NK-92 treated with Interleukin-12 subunit alpha and Interleukin-12 subunit beta, amount 100 ng/mL, for 24 hours (cell line): ENCODE measurements at regions not wholly inside any gene's neighbourhood (a gene's known extent, or its start where the extent isn't known, plus 50 kb on each side); places are given as distances from the start of the nearest gene placed in this dataset.

Source experiments
- DNase-seq: peaks from one replicate; lab custom pipeline; 2025; lab: John Stamatoyannopoulos, UW

DNA sequence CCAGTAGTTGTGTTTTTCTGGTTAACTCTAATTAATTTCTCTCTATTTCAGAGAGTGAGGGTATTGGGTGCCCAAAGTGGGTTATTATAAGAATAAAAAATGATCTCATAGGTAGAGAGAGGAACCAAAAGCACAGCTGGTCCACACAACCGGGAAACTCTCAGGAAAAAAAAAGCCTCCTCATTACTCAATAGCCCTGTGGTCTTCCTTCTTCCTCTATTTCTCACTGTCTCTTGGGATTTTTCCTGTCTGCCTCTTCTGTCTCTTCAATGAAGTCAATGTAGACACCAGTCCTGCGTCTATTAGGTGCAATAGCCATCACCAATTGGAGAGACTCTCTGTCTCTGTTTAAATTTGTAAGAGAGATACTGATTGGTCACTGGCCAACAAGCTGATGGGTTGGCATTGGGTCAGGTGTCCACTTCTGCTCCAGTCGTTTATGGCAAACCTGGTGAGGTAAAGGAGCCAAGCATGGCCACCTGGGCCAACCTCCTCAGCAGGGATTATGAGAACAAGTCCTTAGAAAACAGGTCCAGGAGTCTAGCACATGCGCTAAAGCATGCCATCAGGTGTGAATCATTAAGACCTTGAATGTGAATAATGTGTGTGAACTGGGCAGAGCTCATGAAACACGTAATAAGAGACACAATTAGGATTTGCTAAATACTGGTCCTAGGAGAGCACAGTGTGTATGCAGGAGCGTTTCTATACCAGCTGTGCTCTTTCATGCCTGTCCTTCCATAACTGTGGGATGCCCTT is 443.0 kb upstream of the RUNX1 start:
- DNase-seq, result no peak

DNA sequence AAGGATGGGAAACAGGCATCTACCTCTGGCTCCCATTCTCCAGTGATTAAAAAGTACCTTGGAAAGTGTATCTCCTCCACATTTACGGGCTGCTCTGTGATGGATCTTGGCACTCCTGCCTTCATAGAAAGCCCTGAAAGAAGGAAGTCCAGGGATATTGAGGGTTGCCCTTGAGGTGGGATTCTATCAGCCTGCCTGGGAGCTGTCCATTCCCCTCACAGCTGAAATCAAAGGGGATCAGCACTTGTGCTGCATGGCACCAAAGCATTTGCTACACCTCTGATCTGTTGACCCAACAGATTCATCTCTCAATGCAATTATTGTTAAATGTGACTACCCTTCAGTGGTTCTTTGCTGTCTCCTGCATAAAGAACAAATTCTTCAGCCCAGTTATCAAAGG is 442.0 kb upstream of the RUNX1 start:
- no peak for DNase-seq

DNA sequence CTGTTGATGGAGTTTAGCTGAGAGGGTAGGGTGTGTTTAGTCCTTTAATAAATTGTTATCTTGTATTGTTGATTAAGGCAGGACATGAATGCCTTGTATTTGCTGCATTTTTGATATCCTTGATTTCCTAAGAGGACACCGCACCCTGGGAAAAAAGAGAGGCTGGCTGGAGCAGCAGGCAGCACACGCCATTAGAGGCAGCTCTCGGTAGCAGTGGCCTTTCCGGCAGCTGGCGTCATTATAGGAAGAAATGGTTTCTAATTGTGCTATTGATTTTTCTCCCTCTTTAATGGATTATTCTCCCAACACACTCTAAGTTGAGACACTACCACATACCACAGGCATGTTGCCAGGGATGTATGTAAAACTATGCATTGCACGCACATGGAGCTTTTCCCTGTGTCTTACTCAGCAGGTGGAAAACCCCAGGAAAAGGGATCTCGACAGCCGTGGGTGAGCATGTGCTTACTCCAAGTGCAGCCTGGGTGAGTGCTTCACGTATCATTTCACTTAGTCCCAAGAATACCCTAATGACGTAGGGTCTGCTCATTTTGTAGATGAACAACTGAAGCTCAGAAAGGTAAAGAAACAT is 440.4 kb upstream of the RUNX1 start:
- no peak for DNase-seq

DNA sequence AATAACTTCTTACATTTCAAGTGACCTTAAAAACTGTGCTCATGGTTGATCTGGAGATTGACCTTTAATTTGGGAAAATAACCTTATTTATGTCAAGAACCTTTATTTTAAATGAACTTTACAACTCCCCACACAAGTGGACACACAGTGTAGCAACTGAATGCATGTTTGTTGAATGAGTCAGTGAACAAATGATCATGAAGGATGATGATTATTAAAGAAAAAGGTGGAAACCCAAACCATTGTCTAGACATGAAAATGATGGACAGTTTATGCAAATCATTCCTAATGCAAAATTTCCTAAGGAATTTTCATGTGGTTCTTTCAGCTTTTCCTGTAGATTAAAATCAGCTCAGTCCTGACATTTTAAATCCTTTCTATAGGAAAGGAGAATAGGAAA is 439.8 kb upstream of the RUNX1 start:
- DNase-seq, result no peak

DNA sequence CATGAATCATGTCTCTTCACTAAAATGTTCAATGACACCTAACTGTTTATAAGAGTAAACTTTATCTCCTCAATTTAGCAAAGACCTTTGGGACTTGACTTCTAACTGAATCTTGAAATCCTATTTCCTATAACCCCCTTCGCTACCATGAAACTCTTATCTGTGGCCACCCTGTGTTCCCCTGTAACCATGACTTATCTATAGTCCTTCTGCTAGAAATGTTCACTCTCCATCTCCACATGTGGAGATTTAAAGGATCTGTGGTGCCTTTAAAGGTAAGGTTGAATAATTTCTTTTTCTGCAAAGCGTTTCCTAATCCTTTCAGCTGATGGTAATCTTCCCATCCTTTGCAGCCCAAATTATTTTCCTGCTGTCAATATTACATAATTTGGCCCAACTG is 436.3 kb upstream of the RUNX1 start:
- no peak for DNase-seq

DNA sequence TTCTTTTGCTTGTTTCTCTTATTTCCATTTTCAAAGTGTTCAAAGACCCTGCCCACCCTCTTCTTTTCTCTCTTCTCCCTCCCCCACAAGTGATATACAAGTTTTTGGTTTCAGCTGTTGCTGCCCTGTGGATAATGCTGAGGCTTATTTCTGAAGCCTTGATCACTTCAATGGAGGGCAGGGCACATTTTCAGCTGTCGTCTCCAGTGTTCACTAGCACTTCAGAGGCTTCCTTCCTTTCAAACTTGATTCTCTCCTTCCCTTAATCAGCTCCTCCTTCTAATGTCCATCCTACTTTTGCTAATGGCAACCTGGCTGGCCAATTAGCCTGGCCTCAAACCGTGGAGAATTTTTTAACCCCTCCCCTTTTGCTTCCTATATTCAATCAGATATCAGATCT is 435.7 kb upstream of the RUNX1 start:
- no peak for DNase-seq

DNA sequence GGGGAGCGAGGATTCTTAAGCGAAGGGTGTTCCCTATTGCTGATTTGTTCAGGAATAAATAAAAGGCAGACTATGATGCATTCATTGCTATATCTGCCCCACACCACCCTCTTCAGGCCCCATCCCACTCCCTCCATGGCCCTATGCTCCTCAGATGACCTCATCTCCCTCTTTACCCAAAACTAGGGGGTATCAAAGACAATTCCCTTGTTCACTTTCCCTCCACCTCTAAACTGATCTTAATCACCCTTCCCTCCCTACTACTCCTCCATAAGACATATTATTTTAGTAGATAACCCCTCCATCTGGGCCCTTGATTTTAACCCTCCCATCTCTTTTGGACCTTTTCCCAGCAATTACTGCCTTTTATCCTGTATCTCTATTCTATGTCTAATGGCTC is 434.9 kb upstream of the RUNX1 start:
- no peak for DNase-seq

DNA sequence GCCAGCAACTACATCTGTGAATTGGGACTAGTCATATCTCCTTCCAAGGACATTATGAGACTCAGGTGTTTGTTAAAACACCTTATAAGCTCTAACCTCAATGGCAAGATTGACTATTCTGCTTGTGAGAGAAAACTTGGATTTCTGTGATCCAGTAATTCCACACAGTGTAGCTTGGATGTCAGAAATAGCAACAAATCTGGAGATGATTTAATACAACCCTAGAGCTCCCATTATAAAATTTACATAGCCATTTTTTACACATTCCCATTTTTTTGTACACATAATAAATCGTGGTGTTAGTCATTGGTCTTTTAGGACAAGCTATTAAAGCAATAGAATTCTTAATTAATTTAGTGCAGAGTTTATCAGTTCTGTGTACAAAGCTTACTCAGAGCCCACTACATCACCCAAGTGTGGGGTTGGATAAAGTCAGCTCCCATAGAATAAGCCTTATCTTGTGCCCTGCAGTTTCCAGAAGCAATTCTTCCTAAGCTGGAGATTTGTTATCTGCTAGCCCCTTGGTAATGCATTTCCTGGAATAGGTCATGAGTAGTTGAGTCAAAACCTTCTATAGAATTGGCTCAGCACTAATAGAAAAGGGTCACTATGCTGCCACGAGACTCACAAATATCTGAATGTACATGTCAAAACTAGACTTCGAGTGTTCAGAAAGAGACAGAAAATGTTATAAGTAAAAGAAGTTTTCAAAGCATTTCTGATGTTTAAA is 434.0 kb upstream of the RUNX1 start:
- DNase-seq, result no peak

DNA sequence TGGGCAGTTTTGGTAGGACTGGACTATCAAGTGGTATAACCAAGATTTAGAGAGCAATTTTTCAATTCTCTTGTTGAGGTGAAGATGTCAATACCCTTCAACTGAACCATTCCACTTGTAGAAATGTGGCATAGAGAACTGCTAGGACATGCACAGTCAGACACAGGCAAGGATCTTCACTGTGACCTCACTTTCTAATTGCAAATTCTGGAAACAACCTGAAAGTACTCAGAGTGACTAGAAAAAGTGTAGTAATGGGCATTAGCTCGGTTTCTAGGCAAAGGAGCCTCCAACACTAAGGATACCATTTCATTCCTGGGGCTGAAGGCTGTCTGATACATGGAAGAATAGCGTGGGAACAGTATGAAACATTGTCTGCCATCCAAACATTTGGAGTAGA is 433.0 kb upstream of the RUNX1 start:
- no peak for DNase-seq

DNA sequence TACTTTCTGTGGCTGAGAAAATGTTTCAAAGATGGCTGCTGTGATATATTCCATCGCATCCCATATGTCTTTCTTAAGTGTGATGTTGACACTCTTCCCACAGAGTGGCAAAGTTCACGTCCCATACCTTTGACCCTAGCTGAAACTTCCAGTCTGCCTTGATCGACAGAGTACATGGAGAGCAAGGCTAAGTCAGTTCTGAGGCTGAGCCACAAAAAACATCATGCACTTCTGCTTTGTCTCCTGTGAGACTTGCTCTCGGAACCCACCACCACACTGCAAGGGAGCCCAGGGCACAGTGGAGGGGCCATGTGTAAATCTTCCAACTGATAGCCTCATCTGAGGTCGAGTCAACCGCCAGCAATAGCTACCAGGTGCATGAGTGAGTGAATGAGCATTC is 431.9 kb upstream of the RUNX1 start:
- DNase-seq, result no peak

DNA sequence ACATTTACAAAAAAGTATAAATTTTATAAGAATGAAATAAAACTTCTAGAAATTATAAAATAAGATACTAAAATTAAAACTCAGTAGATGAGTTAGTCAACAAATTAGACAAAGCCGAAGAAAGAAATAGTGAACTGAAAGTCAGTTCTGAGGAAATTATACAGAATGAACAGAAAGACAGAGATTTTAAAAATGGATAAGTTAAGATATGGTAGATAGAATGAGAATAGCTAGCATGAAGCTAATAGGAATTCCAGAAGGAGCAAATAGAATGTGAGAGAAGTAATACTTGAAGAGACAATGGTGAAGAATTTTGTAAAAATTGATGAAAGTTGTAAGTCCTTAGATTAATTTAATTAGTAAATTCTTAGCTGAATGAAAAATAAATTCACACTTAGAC is 430.4 kb upstream of the RUNX1 start:
- DNase-seq, result no peak

DNA sequence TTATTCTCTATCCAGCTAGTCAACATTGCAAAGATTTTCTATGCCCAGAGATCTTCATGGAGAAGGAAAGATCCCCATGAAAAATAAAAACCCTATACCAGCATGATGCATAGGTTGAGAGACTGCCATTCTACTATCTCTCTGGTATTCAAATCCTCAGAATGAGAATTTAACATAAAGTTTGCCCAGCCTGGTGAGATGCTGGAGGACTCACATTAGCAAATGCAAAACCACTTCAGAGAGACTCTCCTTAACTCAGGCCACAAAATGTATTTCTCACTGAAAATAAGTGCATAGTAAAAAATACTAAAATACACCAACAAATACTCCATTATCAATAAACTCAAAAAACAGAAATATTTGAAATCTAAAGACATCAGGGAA is 430.0 kb upstream of the RUNX1 start:
- DNase-seq, result no peak

DNA sequence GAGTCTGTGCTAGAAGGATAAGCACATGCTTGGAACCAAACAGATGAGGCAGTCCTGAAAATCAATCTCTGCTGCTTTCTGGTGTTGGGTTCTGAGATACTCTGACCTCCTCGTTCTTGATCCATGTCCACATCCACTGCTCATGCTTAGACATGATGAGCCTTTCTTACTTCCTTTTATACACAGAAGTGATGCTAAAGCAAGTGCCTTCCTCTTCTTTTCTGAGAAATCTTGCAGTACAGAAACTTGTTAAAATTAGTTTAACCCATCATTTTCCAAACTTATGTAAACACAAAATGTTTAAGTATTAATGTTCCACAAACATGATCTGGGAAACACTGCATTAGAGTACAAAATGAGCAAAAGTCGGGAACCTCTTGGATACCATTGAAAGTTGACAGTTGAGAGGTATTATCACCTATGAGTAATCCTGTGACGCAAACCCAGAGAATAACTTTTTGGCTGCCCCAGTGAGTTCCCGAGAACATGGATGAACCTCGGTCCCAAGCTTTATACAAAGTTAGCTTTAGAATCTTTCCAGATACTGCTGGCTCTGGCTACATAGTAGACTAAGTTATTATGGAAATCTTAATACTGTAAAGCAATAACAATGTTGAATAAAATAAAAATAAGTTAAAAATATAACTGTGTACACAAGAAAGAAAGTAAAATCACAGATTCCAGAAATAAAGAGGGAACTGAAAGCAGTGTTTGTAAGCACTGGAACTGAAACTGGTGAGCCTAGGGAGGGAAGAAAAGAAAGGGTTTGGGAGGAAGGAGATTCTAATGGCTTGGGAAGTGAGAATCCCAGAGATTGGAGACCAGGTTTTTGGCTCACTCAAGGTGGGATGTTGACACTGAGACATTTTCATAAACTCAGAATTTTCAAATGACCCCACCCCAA is 429.3 kb upstream of the RUNX1 start:
- no peak for DNase-seq

DNA sequence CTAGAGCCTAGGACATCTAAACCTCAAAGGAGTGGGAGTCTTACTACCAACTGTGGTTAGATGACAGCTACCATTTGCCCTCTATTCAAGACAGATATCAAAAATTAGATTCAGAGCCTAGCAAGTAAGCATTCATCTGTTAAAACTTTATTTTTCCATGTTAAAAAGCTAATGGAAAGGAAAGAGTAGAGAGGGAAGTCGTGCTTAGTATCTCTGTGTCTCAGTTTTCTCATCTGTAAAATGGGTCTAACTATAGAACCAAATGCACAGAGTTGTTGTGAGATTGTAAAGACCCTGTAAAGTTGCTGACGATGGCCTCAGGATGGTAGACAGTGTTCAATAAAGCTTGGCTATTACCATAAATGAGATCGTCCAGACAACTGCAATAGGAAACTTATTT is 428.5 kb upstream of the RUNX1 start:
- DNase-seq, result no peak

DNA sequence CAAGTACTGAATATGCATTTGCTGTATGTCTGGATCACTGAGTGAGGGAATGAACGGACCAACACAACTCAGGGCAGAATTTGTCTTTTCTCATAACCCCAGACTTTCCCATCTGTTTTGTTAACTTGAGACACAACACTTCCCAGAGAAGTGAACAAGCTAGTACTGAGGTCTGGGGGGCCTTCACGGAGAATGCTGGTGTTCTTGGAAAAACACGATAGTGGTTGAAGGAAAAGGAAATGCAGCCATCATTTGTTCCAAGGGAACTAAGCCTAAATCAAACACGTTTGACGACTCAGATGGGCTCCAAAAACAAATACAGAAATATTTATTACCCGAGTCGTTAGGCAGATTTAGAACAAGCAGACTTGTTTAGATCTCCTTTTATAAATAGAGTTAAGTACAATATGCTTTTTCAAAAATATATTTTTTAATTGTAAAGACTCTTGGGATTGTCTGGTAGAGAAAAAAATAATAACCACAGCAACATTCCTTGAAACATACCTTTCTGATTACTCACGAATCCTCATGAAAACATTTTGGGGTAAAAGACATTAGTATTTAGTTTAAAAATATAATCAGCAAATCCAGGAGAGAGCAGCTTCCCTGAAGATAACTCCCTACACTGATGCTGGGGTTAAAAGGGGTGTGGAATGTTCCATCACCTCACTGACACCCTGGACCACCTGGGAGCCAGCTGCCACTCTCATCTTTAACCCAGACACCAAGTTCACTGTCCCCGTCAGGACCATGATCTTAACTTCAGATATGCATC is 427.7 kb upstream of the RUNX1 start:
- no peak for DNase-seq

DNA sequence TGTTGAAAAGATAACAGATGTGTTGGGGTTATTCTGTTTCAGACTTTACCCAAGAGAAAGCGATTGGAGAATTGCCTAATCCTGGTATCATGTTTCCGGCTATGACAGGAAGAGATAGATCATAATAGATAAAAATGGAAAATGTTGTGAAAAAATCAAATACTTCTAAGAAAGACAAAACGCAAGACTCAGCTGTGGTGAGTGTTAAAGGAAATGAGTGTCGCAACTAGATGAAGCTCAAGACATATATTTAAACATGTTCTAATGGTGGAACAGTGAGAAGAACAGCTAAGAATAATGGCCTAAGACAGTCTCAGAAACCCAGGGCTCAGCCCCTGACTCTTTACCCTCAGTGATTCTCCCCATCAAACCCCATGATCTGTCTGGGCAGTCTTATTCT is 426.7 kb upstream of the RUNX1 start:
- DNase-seq, result no peak

DNA sequence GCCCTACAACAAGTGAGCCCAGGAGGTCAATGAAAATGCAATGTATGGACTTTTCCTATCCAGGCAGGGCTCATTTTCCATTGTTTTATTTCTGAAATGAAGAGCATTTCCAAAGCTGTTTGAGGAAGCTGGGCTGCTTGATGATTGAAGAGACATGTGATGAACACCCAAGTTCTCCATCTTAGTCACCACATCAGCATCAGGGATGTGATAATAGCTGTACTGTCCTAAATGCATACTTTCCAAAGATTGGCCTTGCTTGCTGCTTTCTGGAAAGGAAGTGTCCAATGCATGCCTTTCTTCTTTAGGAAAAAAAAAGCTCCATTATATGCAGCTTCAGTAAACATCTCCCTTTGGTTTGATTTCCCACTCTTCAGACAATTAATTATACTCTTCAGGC is 425.9 kb upstream of the RUNX1 start:
- no peak for DNase-seq

DNA sequence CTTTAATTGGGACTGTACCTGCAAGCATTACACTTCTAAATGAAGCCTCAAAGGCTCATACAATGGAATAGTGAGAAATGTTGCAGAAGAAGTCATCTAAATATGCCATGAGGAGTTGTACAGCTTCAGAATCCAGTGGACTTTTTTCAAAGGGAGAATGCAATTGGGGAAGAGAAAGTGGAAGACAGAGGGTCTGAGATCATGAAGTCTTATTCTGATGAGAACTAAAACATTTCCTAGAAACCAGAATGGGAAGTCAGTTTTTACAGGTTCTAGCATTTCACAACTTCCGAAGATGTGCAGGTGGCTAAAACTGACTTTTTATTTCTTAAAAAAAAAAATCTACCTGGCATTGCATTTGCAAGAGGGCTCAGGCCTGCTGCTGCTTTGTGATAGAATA is 424.4 kb upstream of the RUNX1 start:
- no peak for DNase-seq

DNA sequence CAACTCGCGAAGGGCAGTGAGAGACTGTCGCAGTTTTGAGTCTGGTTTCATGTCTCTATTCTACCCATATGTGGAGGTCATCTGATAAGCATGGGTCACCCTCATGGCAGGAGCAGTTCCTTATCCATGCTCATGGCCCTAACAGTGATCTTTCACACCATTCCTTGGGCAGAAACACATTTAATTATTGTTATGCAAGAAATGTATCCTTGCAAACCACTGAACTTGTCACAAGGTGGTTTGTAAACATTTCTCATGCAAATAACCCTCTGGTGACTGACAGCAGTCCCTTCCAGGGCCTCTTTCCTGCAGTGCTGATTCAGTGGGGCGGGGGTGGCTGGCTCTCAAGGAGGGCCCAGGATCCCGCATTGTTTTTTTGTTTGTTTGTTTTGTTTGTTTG is 421.4 kb upstream of the RUNX1 start:
- DNase-seq, result no peak

DNA sequence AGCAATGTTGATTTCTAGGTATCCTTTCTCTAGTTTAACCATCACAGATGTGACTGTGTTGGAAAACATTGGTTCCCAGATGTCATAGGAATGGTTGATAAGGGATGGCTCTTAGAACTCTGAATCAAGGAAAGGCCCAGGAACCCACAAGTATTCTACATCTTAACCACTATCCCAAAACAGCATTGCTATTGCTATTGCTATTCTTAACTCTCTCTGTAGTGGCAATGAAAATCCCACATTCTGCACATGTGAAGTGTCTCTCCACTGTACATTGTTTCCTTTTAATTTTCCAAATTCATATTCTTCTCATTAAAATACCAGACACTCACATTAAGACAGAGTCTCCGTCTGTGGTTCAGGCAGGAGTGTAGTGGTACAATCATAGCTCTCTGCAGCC is 420.4 kb upstream of the RUNX1 start:
- no peak for DNase-seq

DNA sequence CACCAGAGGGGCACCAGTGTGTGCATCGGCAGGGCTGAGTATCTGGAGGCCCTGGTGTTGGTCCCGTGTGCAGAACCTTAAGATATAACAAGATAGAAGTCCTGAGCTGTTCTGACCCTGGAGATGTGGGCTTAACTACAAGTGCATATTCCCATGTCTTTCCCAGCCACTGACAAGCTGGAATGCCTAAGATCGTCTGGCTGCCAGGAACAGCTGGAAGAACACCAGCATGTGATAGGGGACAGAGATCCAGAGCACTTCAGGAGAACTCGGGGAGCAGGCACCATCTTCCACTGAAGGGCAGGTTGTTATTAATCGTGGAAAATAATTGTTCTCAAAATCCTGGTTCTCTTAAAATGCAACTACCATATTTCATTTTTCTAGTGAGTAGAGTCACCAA is 419.9 kb upstream of the RUNX1 start:
- no peak for DNase-seq

DNA sequence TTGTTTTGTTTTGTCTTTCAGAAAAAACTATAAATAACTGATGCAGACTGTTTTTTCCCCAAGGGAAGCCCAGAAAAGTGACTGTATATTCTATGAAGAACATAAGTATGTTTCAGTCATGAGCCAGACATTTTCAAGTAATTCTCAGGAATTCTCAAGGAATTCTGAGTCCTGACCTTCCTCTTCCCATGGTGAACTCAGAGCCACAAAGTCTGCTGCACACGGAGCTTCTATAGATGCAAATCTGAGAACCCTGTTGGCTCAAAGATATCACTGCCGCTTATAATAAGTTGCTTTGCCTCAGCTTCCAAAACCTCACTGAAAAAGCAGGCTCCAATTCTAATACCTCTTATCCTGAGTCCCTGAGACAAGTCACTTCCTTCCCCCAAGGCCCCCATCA is 418.5 kb upstream of the RUNX1 start:
- DNase-seq, result no peak
